Calu3 (cell line): ENCODE measurements at regions not wholly inside any gene's neighbourhood (a gene's known extent, or its start where the extent isn't known, plus 50 kb on each side); places are given as distances from the start of the nearest gene placed in this dataset.

Experiments used
- BruUV-seq: library from RNA; stranded (reverse); fragments of 400-500 nt; replicated peaks from 2 replicates; lab custom pipeline; 2021; lab: Mats Ljungman, UMichigan
- CTCF ChIA-PET: fragments of 300-600 bp; sonication (Branson Sonifier 250); formaldehyde crosslinking; loops from one replicate; lab custom pipeline; 2022; ENCODE audit warnings: antibody characterized with exemption; lab: Charles Lee
- DNase-seq: peaks from one replicate; pipeline ENCODE4 v3.0.0; 2022
- H3K27ac Mint-ChIP-seq: one replicate; pipeline ENCODE4 v1.8.0; 2022; ENCODE audit warnings: mixed read lengths; ENCODE audit not compliant: unreplicated experiment
- H3K27me3 Mint-ChIP-seq: one replicate; pipeline ENCODE4 v1.8.0; 2022; ENCODE audit warnings: mixed read lengths; ENCODE audit not compliant: unreplicated experiment
- H3K36me3 Mint-ChIP-seq: one replicate; pipeline ENCODE4 v1.8.0; 2022; ENCODE audit warnings: mild to moderate bottlenecking, moderate library complexity, mixed read lengths; ENCODE audit not compliant: insufficient read depth, unreplicated experiment
- H3K4me1 Mint-ChIP-seq: one replicate; pipeline ENCODE4 v1.8.0; 2022; ENCODE audit warnings: mild to moderate bottlenecking, low read depth, mixed read lengths; ENCODE audit not compliant: unreplicated experiment
- H3K4me3 Mint-ChIP-seq: one replicate; pipeline ENCODE4 v1.8.0; 2022; ENCODE audit warnings: mild to moderate bottlenecking, low read depth, moderate library complexity, mixed read lengths; ENCODE audit not compliant: unreplicated experiment
- H3K9me3 Mint-ChIP-seq: one replicate; pipeline ENCODE4 v1.8.0; 2022; ENCODE audit warnings: low read depth, mixed read lengths; ENCODE audit not compliant: unreplicated experiment
- intact Hi-C: fragments of 100-400 bp; cut with micrococcal nuclease; formaldehyde crosslinking; loops from one replicate; pipeline ENCODE4 v1.10.0; 2022; ENCODE audit not compliant: unreplicated experiment
- TF ChIP-seq, protein P1 (sequence below): fragments of 200-600 bp; IDR thresholded peaks from one replicate; pipeline ENCODE4 v1.8.0; 2022; ENCODE audit warnings: antibody characterized with exemption; ENCODE audit not compliant: unreplicated experiment

DNA sequence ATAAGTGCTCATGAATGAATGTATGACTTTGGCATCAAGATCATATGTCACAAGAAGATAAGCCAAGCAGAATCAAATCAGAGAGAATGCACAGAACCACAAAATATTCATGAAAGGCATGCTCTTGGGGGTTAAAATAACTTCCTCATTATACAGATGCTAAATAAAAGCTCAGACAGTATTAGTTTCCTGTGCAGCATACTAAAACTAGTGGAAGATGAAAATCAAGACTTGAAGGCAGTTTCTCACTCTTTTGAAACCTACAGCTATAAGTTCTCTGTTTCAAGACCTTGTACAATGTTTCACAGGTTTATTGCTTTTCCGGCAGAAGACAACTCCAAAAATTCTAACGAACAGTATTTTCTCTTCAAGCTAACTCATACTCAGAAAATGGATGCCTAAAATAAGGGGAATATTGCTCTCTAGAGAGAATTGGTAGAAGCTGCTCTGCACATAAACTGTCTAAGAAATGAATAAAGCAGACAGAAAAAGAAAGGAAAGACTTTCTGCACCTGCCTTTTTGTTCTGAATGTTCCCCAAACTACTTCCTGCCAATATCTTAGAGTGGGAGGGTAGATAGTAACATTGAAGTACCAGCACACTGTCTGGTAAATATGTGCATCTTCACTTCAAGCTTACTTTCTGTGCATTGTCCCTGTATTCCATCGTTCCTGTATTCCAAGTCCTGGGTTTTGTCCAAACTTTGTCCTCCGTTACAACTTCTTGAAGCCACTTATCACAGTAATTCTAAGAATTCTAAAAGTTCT is 639.4 kb upstream of the FAT3 start:
- H3K36me3 Mint-ChIP-seq: no peaks in the 10 kb centered on the region
- no peaks in the 10 kb centered on the region for H3K4me1 Mint-ChIP-seq
- no peak overlapping the region for H3K4me3 Mint-ChIP-seq
- BruUV-seq: no TSS peak
- intact Hi-C loops: no loop called here
- no peaks in the 10 kb centered on the region for H3K27me3 Mint-ChIP-seq
- TF ChIP-seq, protein P1, sequence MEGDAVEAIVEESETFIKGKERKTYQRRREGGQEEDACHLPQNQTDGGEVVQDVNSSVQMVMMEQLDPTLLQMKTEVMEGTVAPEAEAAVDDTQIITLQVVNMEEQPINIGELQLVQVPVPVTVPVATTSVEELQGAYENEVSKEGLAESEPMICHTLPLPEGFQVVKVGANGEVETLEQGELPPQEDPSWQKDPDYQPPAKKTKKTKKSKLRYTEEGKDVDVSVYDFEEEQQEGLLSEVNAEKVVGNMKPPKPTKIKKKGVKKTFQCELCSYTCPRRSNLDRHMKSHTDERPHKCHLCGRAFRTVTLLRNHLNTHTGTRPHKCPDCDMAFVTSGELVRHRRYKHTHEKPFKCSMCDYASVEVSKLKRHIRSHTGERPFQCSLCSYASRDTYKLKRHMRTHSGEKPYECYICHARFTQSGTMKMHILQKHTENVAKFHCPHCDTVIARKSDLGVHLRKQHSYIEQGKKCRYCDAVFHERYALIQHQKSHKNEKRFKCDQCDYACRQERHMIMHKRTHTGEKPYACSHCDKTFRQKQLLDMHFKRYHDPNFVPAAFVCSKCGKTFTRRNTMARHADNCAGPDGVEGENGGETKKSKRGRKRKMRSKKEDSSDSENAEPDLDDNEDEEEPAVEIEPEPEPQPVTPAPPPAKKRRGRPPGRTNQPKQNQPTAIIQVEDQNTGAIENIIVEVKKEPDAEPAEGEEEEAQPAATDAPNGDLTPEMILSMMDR: no peak
- peaks cover 2% of the 10 kb centered on the region for H3K9me3 Mint-ChIP-seq
- DNase-seq: no peak
- CTCF ChIA-PET: no interaction called here
- no peak overlapping the region for H3K27ac Mint-ChIP-seq

DNA sequence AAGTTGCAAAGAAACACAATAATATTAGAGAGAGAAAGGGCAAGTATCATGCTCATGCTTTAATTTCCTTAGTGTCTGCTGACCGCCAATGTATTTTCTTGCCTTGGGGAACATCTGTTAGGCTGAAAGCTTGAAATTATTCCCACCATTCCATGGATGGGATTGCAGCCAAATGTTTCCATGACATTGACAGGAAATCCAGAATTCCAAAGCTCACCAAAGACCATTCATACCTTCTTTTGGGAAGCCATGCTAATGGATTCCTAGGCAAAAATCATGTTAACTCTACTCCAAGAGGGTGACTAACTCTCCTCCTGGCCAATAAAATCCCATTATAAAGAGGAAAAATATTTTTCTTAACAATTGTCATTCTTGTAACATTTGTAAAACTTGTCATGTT is 661.4 kb upstream of the FAT3 start:
- TF ChIP-seq, protein P1: no peak
- Mint-ChIP-seq H3K4me3 (no peak overlapping the region), H3K4me1 (no peaks in the 10 kb centered on the region), H3K27me3 (no peaks in the 10 kb centered on the region), H3K9me3 (peaks cover 6% of the 10 kb centered on the region), H3K36me3 (no peaks in the 10 kb centered on the region), H3K27ac (no peak overlapping the region)
- no TSS peak for BruUV-seq
- intact Hi-C loops: no loop called here
- CTCF ChIA-PET: no interaction called here
- no peak for DNase-seq

DNA sequence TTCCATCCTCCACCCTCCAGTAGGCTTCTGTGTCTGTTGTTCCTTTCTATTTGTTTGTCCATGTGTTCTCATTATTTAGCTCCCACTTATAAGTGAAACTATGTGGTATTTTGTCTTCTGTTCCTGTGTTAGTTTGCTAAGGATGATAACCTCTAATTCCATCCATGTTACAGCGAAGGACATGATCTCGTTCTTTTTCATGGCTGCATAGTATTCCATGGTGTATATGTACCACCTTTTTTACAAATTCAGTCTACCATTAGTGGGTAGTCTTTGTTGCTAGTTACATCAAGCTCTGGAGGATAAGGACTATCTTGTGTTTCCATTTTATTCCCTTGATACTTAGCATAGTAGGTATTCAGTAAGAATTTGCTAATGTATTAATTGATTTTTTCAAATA is 664.2 kb upstream of the FAT3 start:
- DNase-seq: no peak

GRCh38 chr11:91538065-91538464 is 686.6 kb upstream of the FAT3 start:
- CTCF ChIA-PET: no interaction called here
- no peak for DNase-seq
- no peaks in the 10 kb centered on the region for H3K27me3 Mint-ChIP-seq
- intact Hi-C loops: no loop called here
- TF ChIP-seq, protein P1: no peak
- no peaks in the 10 kb centered on the region for H3K4me1 Mint-ChIP-seq
- no peaks in the 10 kb centered on the region for H3K36me3 Mint-ChIP-seq
- BruUV-seq: no TSS peak
- no peak overlapping the region for H3K4me3 Mint-ChIP-seq
- no peak overlapping the region for H3K27ac Mint-ChIP-seq
- H3K9me3 Mint-ChIP-seq: peaks cover 2% of the 10 kb centered on the region

More for the DNA sequence above, 664.2 kb upstream of the FAT3 start:
- H3K4me1 Mint-ChIP-seq: no peaks in the 10 kb centered on the region
- TF ChIP-seq, protein P1: no peak
- H3K9me3 Mint-ChIP-seq: peaks cover 6% of the 10 kb centered on the region
- no peak overlapping the region for H3K27ac Mint-ChIP-seq
- no peaks in the 10 kb centered on the region for H3K27me3 Mint-ChIP-seq
- H3K4me3 Mint-ChIP-seq: no peak overlapping the region
- intact Hi-C loops: no loop called here
- H3K36me3 Mint-ChIP-seq: no peaks in the 10 kb centered on the region
- BruUV-seq: no TSS peak
- CTCF ChIA-PET: no interaction called here
